Effector CD8-positive, alpha-beta T cell (primary cell): ENCODE measurements at regions not wholly inside any gene's neighbourhood (a gene's known extent, or its start where the extent isn't known, plus 50 kb on each side); places are given as distances from the start of the nearest gene placed in this dataset.
"Not testable (repeated sequence)": the region's sequence is repeated elsewhere in the genome, so short reads cannot be mapped to it uniquely, and the experiment has no call there.

Source experiments
- DNase-seq: peaks from one replicate; lab custom pipeline; 2025; lab: John Stamatoyannopoulos, UW

DNA sequence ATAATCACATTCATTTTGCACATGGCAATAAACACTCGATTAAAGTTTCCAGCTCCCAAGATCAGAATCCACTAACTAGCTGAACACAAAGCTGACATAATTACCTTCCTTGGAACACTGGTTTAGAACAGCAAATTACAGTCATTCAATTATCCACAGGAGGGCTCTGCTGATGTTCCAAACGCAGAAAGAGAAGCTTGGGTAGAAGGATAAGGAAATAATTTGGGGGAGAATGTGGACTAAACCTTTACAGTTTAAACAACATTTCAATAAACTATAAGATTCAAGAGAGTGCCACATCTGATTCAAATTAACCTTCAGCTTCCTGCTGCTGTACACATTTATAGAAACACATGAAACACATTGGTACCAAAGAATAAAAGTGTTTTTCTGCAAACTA, 67.8 kb upstream of the ARL4C start:
- DNase-seq, result no peak

GRCh38 chr2:234559609-234560008, 62.7 kb upstream of the ARL4C start:
- no peak for DNase-seq

GRCh38 chr2:234558642-234559041, 61.8 kb upstream of the ARL4C start:
- no peak for DNase-seq

DNA sequence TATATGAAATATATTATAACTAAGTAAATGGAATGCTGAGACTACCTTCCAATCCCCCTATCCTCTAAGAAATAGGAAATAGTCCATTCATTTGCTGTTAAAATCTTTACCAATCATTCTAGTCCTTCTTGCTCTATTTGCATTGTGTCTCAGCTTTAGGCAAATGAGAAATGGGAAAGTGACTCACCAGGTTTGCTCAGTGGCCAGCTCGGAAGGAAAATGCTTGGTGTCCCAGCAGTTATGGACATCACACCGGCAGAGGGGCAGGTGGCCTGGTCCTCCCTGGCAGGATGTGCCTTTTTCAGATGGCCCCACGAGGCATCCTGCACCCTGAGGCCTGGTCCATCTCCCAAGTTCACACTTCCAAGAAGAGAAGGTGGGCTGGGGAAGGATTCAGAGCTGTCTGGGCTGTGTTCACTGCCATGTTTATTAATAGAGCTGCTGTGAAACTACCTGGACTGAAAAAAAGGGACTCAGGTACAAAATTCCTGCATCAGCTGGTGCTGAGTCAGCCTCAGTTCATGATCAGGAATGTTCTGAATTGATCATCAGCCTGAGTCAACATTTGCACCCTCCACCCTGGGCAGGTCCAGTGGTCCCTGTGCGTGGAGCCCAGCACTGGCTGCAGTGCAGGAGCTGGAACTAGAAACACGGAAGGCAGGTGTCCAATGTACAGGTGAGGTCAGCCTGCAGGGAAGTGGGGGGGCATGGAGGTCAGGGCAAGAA, 60.1 kb upstream of the ARL4C start:
- no peak for DNase-seq

DNA sequence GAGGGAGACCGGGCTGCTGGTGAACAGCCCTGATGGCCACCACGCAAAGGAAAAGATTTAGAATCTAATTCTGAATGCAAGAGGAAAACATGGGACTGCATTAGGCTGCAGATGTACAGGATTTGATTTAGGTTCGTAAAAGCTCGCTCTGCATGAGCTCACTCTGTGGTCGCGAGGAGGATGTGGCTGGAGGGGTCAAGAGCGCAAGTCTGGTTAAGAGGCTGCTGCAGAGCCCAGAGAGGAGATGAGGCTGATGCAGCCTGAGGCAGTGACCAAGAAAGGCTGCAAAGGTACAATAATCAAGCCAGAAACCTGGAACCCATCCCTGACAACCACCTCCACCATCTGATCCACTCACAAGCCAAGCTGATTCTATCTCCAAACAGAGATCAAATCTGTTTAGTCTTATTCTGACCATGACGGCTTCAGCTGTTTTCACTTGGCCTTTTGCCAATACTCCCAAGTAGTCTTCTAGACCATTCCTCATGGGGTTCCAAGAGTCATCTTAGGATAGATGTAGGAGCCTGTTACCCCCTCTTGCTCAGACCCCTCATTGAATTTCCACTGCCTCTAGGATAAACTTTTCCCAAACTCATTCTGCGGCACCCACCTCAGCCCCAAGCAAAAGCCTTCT, 58.9 kb upstream of the ARL4C start:
- no peak for DNase-seq

DNA sequence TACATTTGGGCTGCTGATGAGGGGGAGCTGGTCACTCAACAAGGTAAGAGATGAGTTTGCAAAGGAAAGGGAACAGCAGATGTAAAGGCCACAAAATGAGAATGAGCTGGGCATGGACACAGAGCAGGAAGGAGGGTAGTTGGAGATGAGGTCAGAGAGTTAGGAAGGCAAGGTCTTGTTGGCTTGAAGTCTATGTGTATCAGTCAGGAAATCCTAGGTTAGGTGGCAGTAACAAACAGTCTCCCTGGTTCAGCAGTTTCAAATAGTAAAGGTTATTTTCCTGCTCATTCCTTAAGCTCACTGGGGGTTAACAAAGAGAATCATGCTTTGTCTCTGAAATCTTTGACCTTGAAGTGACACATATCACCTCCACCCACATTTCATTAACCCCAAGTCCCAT, 58.3 kb upstream of the ARL4C start:
- DNase-seq, result no peak

DNA sequence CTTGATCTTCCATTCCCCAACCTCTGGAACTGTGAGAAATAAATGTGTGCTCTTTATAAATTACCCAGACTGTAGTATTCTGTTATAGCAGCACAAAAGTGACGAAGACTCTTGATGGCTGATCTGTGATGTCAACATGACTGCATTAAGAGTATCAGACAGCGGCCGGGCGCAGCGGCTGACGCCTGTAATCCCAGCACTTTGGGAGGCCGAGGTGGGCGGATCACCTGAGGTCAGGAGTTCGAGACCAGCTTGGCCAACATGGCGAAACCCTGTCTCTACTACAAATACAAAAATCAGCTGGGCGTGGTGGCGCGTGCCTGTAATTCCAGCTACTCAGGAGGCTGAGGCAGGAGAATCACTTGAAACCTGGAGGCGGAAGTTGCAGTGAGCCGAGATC, 56.3 kb upstream of the ARL4C start:
- not testable (repeated sequence) for DNase-seq

- DNase-seq, result peak; percentile 25
Measured at GRCh38 chr2:234550511-234551107, 53.7 kb upstream of the ARL4C start.

GRCh38 chr2:234550056-234550455, 53.2 kb upstream of the ARL4C start:
- DNase-seq, result no peak

- no peak for DNase-seq
Measured at GRCh38 chr2:234548695-234549420, 52.0 kb upstream of the ARL4C start.

DNA sequence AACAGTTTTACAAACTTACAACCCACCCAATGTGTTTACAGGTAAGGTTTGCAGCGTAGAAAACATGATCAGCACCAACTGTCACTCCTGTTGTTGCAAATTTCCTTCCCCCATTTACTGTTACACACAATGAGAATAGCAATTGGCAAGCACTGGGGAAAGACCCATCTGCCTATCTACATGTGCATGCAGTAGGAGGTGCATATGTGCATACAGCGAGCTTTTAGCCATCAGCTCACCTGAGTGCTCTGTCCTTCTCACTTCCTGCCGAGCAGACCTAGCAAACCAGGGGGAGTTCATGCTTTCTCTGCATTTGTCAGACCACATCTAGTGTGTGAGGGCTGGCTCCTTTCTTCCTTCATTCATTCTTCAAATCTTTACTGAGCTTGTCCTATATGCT, 49.9 kb upstream of the ARL4C start:
- DNase-seq, result no peak
